ENCODE measurements at regions not wholly inside any gene's neighbourhood (a gene's known extent, or its start where the extent isn't known, plus 50 kb on each side); places are given as distances from the start of the nearest gene placed in this dataset.

GRCh38 chr15:57890878-57891277 is 174.6 kb downstream of the ALDH1A2 start:
- Mint-ChIP-seq H3K4me1 (no peaks in the 10 kb centered on the region), H3K4me3 (no peak overlapping the region), H3K27me3 (ENCODE audit: low read depth) (0 out of 2 replicates have a peak, but pooled peaks cover 3% of the 10 kb centered on the region), H3K9me3 (peaks cover 5% of the 10 kb centered on the region), H3K36me3 (no peaks in the 10 kb centered on the region), H3K27ac (no peak overlapping the region)
- DNase-seq (ENCODE audit: low spot score): no peak
- no peak for TF ChIP-seq GRHL2 (CRISPR knock-in tag; IDR thresholded peaks at IDR 0.05; ENCODE audit: insufficient replicate concordance, severe bottlenecking)
- no peak for TF ChIP-seq CREM (CRISPR knock-in tag; IDR thresholded peaks at IDR 0.05)
- no peak for TF ChIP-seq TEAD4 (CRISPR knock-in tag; IDR thresholded peaks at IDR 0.05)
- no peak for TF ChIP-seq SOX15 (CRISPR knock-in tag; IDR thresholded peaks at IDR 0.05)
- TF ChIP-seq TP53 (CRISPR knock-in tag; IDR thresholded peaks at IDR 0.05): no peak
- TF ChIP-seq PRDM15 (CRISPR knock-in tag; IDR thresholded peaks at IDR 0.05): no peak
- no peak for TF ChIP-seq AFF4 (CRISPR knock-in tag; IDR thresholded peaks at IDR 0.05; ENCODE audit: borderline replicate concordance)
- TF ChIP-seq TEAD1 (CRISPR knock-in tag; IDR thresholded peaks at IDR 0.05): no peak
- no peak for TF ChIP-seq ESRRA (CRISPR knock-in tag; IDR thresholded peaks at IDR 0.05; ENCODE audit: borderline replicate concordance)
- TF ChIP-seq CTCF (IDR thresholded peaks at IDR 0.05): no peak
- TF ChIP-seq ZNF317 (CRISPR knock-in tag; IDR thresholded peaks at IDR 0.05; ENCODE audit: borderline replicate concordance, low read depth): no peak
- no peak for TF ChIP-seq AR (CRISPR knock-in tag; IDR thresholded peaks at IDR 0.05)
- TF ChIP-seq NR3C1 (CRISPR knock-in tag; conservative IDR thresholded peaks at IDR 0.05; ENCODE audit: low read depth): no peak
- TF ChIP-seq NFE2L1 (CRISPR knock-in tag; IDR thresholded peaks at IDR 0.05): no peak
- no peak for TF ChIP-seq USF2 (CRISPR knock-in tag; IDR thresholded peaks at IDR 0.05)
- TF ChIP-seq E2F1 (CRISPR knock-in tag; IDR thresholded peaks at IDR 0.05): no peak
- no peak for TF ChIP-seq SMAD4 (CRISPR knock-in tag; IDR thresholded peaks at IDR 0.05)
- TF ChIP-seq FOXP4 (CRISPR knock-in tag; IDR thresholded peaks at IDR 0.05): no peak
- ATAC-seq: no peak
- ChIA-PET CTCF (interaction anchor here (0.6 kb wide), 2 partner anchors 12 to 180 kb away, joined by 4 read pairs; no protein-coding TSS in a partner anchor), POLR2A (interaction anchor here (0.6 kb wide), 1 partner anchor 695 kb away, joined by 5 read pairs; no protein-coding TSS in a partner anchor)

Data from WTC11 (cell line).